Astrocyte (in vitro differentiated cells and primary cell): ENCODE measurements at regions not wholly inside any gene's neighbourhood (a gene's known extent, or its start where the extent isn't known, plus 50 kb on each side); places are given as distances from the start of the nearest gene placed in this dataset.

Source experiments
- CTCF ChIP-seq: IDR thresholded peaks from 2 replicates; pipeline ENCODE4 v1.5.1; 2011; ENCODE audit warnings: low read depth, mild to moderate bottlenecking, inconsistent platforms, low read length, moderate library complexity; ENCODE audit not compliant: insufficient read depth
- EZH2 ChIP-seq: IDR thresholded peaks from 2 replicates; pipeline ENCODE4 v1.6.1; 2012; ENCODE audit warnings: mild to moderate bottlenecking, low read length, inconsistent platforms; ENCODE audit not compliant: insufficient read depth

GRCh38 chr21:36246080-36246631 is 73.8 kb upstream of the MORC3 start:
- TF ChIP-seq CTCF (no peak), EZH2 (no peak)
